ENCODE measurements at regions not wholly inside any gene's neighbourhood (a gene's known extent, or its start where the extent isn't known, plus 50 kb on each side); places are given as distances from the start of the nearest gene placed in this dataset.

- no peak for TF ChIP-seq CTCF (IDR thresholded peaks at IDR 0.05; ENCODE audit: low read depth, low read length)
- no peak for TF ChIP-seq MAX (IDR thresholded peaks at IDR 0.05; ENCODE audit: low read depth, low read length)
- TF ChIP-seq POLR2A (IDR thresholded peaks at IDR 0.05; ENCODE audit: extremely low read depth, insufficient read length) = no peak
These were observed 97.1 kb upstream of the FAM98A start for GRCh38 chr2:33696234-33696633.
